Cerebellar cortex (tissue), 1 donor: ENCODE measurements at regions not wholly inside any gene's neighbourhood (a gene's known extent, or its start where the extent isn't known, plus 50 kb on each side); places are given as distances from the start of the nearest gene placed in this dataset.
"Not testable (repeated sequence)": the region's sequence is repeated elsewhere in the genome, so short reads cannot be mapped to it uniquely, and the experiment has no call there.

Experiments used
- DNase-seq: peaks from one replicate; pipeline ENCODE4 v3.0.0-alpha.2; 2015; ENCODE audit warnings: low spot score

- DNase-seq = no peak
These were observed 1391.4 kb downstream of the UQCRFS1 start for GRCh38 chr19:27821418-27822018.

DNA sequence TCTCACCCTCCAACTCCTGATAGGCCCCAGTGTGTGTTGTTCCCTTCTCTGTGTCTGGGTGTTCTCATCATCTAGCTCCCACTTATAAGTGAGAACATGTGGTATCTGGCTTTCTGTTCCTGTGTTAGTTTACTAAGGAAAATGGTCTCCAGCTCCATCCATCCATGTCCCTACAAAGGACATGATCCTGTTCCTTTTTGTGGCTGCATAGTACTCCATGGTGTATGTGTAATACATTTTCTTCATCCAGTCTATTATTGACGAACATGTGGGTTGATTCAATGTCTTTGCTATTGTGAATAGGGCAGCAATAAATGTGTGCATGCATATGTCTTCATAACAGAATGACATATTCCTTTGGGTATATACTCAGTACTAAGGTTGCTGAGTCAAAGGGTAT, 1397.0 kb downstream of the UQCRFS1 start:
- DNase-seq = no peak

- DNase-seq = not testable (repeated sequence)
These were observed 1398.1 kb downstream of the UQCRFS1 start for GRCh38 chr19:27814834-27815233.

DNA sequence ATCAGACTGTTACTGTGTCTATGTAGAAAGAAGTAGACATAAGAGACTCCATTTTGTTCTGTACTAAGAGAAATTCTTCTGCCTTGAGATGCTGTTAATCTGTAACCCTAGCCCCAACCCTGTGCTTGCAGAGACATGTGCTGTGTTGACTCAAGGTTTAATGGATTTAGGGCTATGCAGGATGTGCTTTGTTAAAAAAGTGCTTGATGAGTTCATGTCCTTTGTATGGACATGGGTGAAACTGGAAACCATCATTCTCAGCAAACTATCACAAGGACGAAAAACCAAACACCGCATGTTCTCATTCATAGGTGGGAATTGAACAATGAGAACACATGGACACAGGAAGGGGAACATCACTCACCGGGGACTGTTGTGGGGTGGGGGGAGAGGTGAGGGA, 1398.7 kb downstream of the UQCRFS1 start:
- not testable (repeated sequence) for DNase-seq

GRCh38 chr19:27806471-27807070, 1406.4 kb downstream of the UQCRFS1 start:
- no peak for DNase-seq

DNA sequence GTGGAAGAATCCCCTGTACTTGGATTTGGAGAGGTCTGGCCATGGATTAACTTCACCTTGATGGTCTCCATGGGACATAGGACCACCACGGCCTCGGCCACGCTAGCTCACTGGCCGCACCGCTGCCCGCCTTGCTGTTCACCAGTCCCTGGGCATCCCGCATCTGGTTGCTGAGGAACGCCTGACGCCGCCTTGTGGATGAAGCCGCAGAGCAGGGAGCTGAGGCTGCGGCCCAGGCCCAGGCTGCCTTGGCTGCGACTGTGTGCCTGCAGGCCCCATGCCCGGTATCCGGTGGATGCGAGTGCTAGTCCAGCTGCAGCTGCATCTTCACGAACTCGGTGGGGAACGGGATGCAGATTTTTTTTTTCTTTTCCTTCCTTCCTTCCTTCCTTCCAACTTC, 1407.1 kb downstream of the UQCRFS1 start:
- no peak for DNase-seq

DNA sequence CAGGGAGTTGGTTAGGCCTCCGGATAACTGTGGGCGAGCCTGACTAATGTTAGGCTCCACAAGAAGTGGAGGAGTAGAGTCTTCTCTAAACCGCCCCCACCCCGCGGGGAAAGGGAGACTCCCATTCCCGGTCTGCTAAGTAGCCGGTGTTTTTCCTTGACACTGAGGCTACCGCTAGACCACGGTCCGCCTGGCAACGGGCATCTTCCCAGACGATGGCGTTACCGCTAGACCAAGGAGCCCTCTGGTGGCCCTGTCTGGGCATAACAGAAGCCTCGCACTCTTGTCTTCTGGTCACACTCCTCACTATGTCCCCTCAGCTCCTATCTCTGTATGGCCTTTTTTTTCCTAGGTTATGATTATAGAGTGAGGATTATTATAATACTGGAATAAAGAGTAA, 1410.7 kb downstream of the UQCRFS1 start:
- peak; percentile 53 for DNase-seq

DNA sequence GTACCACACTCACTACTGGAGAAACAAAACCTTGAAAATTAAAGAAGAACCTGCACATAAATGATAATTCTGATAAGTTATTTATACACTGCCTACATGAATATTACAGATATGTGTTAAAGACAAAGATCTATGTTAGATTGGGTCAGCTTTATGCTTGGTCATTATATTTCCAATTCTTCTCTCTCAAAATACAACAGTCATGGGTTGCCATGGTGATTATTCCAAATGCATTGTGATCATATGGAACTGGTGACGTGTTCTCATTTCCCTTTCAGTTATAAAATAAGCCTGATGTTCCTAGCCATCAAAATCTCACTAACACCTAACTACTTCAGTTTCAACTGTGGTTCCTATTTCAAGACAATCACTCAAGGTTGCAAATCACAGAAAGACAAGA, 1416.4 kb downstream of the UQCRFS1 start:
- no peak for DNase-seq

DNA sequence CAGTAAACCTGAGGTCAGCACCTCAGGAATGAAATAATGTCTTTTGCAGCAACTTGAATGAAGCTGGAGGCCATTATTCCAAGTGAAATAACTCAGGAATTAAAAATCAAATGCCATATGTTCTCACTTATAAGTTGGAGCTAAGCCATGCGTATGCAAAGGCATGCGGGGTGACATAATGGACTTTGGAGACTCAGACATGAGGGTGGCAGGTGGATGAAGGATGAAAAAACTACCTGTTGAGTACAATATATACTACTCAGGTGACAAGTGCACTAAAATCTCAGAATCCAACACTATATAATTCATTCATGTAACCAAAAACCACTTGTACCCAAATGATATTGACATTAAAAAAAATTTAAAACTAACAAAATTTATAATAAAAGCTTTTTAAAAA, 1416.9 kb downstream of the UQCRFS1 start:
- DNase-seq = no peak

DNA sequence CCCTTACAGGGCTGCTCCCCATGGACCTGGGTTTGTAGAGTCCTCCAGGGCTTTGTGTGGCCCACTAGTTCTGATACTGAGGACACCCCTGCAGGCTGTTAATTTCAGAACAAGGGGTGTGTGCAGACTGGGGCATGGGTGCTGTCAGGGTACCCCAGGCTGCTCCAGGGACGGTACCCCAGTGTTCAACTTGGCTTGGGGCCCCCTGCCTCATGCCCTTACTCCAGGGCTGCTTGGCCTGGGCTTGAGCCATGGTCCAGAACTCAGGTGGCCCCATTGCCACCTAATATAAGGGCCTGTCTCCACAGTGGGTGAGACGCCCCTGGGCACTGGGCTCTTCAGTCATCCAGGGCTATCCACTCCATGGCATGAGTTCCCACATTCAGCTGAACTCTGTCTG, 1417.6 kb downstream of the UQCRFS1 start:
- no peak for DNase-seq

DNA sequence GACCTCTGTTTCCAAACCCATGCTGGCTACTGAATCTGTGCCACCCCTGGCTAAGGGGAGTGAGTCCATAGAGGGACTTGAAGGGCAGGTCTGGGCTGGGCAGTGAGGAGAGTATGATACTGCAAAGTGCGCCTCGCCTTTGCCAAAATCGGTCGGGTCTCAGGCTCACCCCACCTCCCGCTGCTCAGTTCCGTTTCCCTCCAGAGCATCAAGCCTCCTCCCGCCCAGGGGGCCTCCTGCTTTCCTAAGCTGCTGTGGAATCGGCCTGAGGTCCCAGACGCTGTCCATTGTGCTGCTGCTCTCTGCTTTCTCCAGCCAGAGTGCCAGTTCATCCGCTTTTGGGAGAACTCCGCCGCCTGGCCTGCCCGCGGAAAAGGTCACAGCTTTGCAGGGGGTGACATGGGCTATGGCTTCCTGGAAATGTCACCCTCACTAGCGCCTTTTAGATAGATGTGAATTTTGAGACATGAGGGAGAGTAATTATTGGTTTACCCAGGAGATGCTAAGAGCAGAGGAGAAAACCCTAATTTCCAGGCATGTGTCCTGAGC, 1418.4 kb downstream of the UQCRFS1 start:
- no peak for DNase-seq

GRCh38 chr19:27793644-27794493, 1419.1 kb downstream of the UQCRFS1 start:
- DNase-seq = peak; percentile 96

DNA sequence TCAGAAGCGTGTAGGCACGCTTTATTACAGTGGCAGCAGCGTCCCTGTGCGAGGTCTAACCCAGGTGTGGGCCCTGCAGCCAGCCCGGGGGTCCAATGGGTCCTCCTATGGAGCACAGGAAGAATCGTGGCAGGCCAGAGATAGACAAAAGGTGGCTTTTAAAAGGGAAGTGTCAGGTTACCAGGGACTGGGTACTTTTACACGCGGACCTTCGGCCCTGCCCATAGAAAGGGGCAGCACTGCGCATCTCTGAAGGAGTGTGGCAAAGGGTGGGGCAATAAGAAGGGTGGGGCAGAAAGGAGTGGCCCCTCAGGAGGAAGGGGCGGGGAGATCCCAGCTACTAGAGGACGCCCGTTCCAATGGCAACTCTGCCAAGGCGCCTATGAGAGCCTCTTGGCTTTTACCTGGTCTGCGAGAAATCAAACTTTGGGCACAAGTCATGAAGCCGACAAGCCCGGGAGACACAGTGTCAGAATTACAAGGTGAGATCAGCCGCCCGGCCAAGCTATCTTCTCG, 1419.8 kb downstream of the UQCRFS1 start:
- peak; percentile 94 for DNase-seq

DNA sequence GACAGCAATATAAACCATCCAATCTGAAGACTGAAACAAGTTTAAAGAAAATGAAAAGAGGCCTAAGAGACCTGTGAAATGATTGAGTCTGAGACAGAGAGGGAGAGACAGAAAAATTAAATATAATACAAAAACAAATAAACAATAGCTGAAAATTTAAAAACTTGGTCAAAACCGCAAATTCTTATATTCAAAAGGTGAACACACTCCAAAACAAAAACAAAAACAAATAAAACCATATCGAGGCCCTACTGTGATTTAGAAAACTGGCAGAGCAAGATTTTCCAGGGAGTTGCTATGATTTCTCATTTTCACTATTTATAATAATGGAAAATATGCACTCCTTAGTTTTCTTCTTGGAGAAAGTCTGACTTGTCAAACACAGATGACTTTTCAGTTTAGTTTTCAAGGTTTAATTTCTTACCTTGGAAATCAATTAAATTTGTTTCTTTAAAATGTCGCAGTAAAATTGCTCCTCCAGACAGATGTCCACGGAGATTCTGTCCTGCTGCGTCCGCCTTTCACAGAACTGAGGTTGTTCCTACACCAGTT, 1420.3 kb downstream of the UQCRFS1 start:
- no peak for DNase-seq

DNA sequence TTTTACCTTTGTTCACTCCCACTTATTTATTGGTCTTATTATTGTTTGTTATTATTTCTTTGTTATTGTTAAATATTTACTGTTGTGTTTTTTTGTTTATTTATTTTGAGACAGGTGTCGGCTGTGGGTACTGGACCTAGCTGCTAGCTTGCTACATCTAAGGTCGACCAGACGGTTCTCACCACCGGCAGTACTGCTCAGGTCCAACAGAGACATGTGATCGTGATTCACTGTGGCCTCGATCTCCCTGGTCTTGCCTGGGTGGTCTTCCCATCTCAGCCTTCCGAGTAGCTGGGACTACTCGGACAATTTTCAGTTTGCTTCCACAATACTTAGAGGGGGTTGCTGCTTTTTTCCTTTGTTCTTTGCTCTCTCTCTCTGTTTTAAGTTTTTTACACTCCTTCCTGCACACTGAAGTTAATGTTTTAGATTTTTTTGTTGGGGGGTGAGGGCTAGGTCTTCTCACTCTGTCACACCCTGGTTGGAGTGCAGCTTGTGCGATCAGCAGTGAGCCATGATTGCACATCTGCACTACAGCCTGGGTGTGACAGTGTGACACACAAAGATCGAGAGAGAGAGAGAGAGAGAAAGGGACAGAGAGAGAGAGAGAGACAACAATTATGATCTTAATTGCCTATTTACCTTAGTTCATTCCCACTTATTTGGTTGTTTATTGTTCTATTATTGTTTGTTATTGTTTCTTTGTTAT, 1432.4 kb downstream of the UQCRFS1 start:
- no peak for DNase-seq

- no peak for DNase-seq
These were observed 1433.0 kb downstream of the UQCRFS1 start for GRCh38 chr19:27779954-27780353.

- no peak for DNase-seq
These were observed 1435.2 kb downstream of the UQCRFS1 start for GRCh38 chr19:27777726-27778125.

GRCh38 chr19:27777242-27777641, 1435.7 kb downstream of the UQCRFS1 start:
- no peak for DNase-seq

- DNase-seq = no peak
These were observed 1436.4 kb downstream of the UQCRFS1 start for GRCh38 chr19:27776524-27776923.

GRCh38 chr19:27776020-27776419, 1436.9 kb downstream of the UQCRFS1 start:
- DNase-seq = no peak

- peak; percentile 43 for DNase-seq
These were observed 1437.6 kb downstream of the UQCRFS1 start for GRCh38 chr19:27775395-27775794.

GRCh38 chr19:27774827-27775226, 1438.1 kb downstream of the UQCRFS1 start:
- no peak for DNase-seq
